ENCODE measurements at regions not wholly inside any gene's neighbourhood (a gene's known extent, or its start where the extent isn't known, plus 50 kb on each side); places are given as distances from the start of the nearest gene placed in this dataset.

- Mint-ChIP-seq H3K36me3 (ENCODE audit: low read depth) (peaks cover 16% of the 10 kb centered on the region), H3K27ac (no peak overlapping the region), H3K9me3 (peaks cover 18% of the 10 kb centered on the region), H3K4me1 (peaks cover 8% of the 10 kb centered on the region), H3K4me3 (no peak overlapping the region), H3K27me3 (ENCODE audit: low read depth, poor library complexity) (peaks cover 7% of the 10 kb centered on the region)
- TF ChIP-seq CTCF (IDR thresholded peaks at IDR 0.05), result no peak
- no peak for DNase-seq
These were observed 306.8 kb downstream of the KCNRG start for GRCh38 chr13:50322006-50322405.

DNA sequence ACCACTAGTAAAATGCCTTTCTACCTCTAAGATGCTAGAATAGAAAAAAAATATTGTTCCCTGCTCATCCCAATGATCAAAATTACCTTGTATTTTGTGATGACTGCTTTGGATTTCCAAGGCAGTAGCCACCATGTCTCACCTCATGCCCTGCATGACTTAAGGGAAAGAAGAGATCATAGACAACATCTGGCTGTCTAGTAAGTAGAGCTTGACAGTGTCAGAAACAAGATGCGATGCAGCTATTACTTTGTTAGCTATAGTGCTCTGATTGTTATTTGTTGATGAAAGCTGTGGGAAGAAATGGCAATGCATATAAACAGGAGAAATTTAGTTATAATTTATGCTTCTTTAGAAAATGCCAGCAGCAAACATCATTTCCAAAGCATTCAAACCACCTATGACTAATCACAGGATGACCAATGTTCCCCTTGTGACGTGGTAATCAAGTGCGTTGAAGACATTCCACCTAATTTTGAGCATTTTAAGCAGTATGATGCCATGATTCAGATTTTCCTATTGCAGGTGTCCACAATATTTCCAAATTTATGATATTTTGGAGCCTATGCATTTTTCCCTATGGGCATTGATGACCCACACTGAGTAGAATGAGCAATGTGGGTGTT is 308.3 kb downstream of the KCNRG start:
- no peak for DNase-seq
- no peak for TF ChIP-seq CTCF (IDR thresholded peaks at IDR 0.05)
- no peak overlapping the region for H3K4me3 Mint-ChIP-seq
- H3K27ac Mint-ChIP-seq, result no peak overlapping the region
- peaks cover 18% of the 10 kb centered on the region for H3K9me3 Mint-ChIP-seq
- peaks cover 10% of the 10 kb centered on the region for H3K27me3 Mint-ChIP-seq (ENCODE audit: low read depth, poor library complexity)
- peaks cover 16% of the 10 kb centered on the region for H3K36me3 Mint-ChIP-seq (ENCODE audit: low read depth)
- H3K4me1 Mint-ChIP-seq, result peaks cover 4% of the 10 kb centered on the region

DNA sequence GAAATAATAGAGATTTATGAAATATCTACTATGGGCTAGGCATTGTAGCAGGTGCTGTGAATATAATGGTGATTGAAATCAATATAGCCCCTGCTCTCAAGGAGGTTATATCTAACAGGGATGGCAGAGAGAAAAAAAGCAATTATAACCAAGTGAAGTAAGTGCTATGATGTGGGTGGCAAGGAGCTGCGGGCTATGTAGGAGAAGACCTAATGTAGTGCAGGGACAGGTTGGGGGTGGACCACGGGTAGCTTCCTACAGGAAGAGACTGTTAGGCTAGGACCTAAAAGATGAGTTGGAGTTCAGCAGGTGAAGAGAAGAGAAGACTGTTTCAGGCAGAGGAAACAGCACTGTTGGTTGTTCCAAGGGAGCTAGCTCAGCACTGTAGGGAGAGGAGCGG is 311.0 kb downstream of the KCNRG start:
- peaks cover 18% of the 10 kb centered on the region for H3K9me3 Mint-ChIP-seq
- no peak overlapping the region for H3K27ac Mint-ChIP-seq
- no peak for DNase-seq
- peaks cover 10% of the 10 kb centered on the region for H3K27me3 Mint-ChIP-seq (ENCODE audit: low read depth, poor library complexity)
- no peaks in the 10 kb centered on the region for H3K4me1 Mint-ChIP-seq
- peaks cover 16% of the 10 kb centered on the region for H3K36me3 Mint-ChIP-seq (ENCODE audit: low read depth)
- no peak for TF ChIP-seq CTCF (IDR thresholded peaks at IDR 0.05)
- H3K4me3 Mint-ChIP-seq, result no peak overlapping the region

- no peaks in the 10 kb centered on the region for H3K4me1 Mint-ChIP-seq
- no peak for TF ChIP-seq CTCF (IDR thresholded peaks at IDR 0.05)
- peaks cover 16% of the 10 kb centered on the region for H3K36me3 Mint-ChIP-seq (ENCODE audit: low read depth)
- H3K4me3 Mint-ChIP-seq, result no peak overlapping the region
- peak overlapping the region; percentile 57 for H3K27ac Mint-ChIP-seq
- DNase-seq, result no peak
- H3K9me3 Mint-ChIP-seq, result peaks cover 18% of the 10 kb centered on the region
- H3K27me3 Mint-ChIP-seq (ENCODE audit: low read depth, poor library complexity), result peaks cover 10% of the 10 kb centered on the region
These were observed 311.6 kb downstream of the KCNRG start for GRCh38 chr13:50326811-50327210.

- H3K36me3 Mint-ChIP-seq (ENCODE audit: low read depth), result no peaks in the 10 kb centered on the region
- peaks cover 17% of the 10 kb centered on the region for H3K4me1 Mint-ChIP-seq
- H3K27me3 Mint-ChIP-seq (ENCODE audit: low read depth, poor library complexity), result peaks cover 7% of the 10 kb centered on the region
- no peak for TF ChIP-seq CTCF (IDR thresholded peaks at IDR 0.05)
- no peak for DNase-seq
- peaks cover 4% of the 10 kb centered on the region for H3K9me3 Mint-ChIP-seq
- peak overlapping the region; percentile 59 for H3K27ac Mint-ChIP-seq
- no peak overlapping the region for H3K4me3 Mint-ChIP-seq
These were observed 319.0 kb downstream of the KCNRG start for GRCh38 chr13:50334115-50334778.

DNA sequence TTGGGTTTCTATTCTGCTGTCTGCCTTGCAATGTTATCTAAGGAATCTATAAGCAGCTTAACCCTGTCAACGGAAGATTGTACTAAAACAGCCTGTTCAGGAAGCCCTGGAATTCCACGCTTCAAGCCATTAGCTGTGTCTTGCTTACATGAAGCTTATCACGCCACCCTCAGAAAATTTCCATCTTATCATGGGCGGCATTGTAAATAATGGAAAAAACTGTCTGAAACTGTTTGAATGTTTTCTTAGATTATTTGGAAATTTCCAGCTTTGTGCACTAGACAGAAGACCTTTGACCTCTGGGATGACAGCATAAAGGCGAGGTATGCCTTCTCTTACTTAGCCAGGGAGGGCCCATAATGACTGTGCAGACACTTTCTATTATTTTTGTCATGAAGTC is 319.7 kb downstream of the KCNRG start:
- Mint-ChIP-seq H3K4me3 (no peak overlapping the region), H3K36me3 (ENCODE audit: low read depth) (no peaks in the 10 kb centered on the region), H3K4me1 (peaks cover 24% of the 10 kb centered on the region), H3K9me3 (peaks cover 4% of the 10 kb centered on the region), H3K27me3 (ENCODE audit: low read depth, poor library complexity) (peaks cover 7% of the 10 kb centered on the region), H3K27ac (peak overlapping the region; percentile 27)
- DNase-seq, result no peak
- TF ChIP-seq CTCF (IDR thresholded peaks at IDR 0.05), result no peak

Data from nephron progenitor cell (in vitro differentiated cells).